Amniotic epithelial cell (primary cell): ENCODE measurements at regions not wholly inside any gene's neighbourhood (a gene's known extent, or its start where the extent isn't known, plus 50 kb on each side); places are given as distances from the start of the nearest gene placed in this dataset.

Experiments used
- DNase-seq: peaks from one replicate; pipeline ENCODE4 v3.0.0-alpha.2; 2010; ENCODE audit warnings: low read depth

- DNase-seq, result no peak
Measured at GRCh38 chr12:19710811-19711793, 271.8 kb downstream of the AEBP2 start.

GRCh38 chr12:19712041-19712440 lies 272.7 kb downstream of the AEBP2 start:
- peak; percentile 77 for DNase-seq

GRCh38 chr12:19718401-19718800 lies 279.1 kb downstream of the AEBP2 start:
- DNase-seq, result no peak

GRCh38 chr12:19719672-19720071 lies 280.4 kb downstream of the AEBP2 start:
- no peak for DNase-seq

GRCh38 chr12:19726122-19726521 lies 286.8 kb downstream of the AEBP2 start:
- no peak for DNase-seq

GRCh38 chr12:19726592-19726991 lies 287.3 kb downstream of the AEBP2 start:
- DNase-seq, result no peak

GRCh38 chr12:19737019-19737418 lies 297.7 kb downstream of the AEBP2 start:
- no peak for DNase-seq

GRCh38 chr12:19739195-19739776 lies 300.0 kb downstream of the AEBP2 start:
- DNase-seq, result peak; percentile 77

GRCh38 chr12:19740472-19741131 lies 301.3 kb downstream of the AEBP2 start:
- DNase-seq, result no peak

- peak; percentile 41 for DNase-seq
Measured at GRCh38 chr12:19741132-19741489, 301.8 kb downstream of the AEBP2 start.

GRCh38 chr12:19744705-19745218 lies 305.5 kb downstream of the AEBP2 start:
- peak; percentile 98 for DNase-seq

- no peak for DNase-seq
Measured at GRCh38 chr12:19746471-19746870, 307.2 kb downstream of the AEBP2 start.

- DNase-seq, result peak; percentile 56
Measured at GRCh38 chr12:19749906-19750574, 310.7 kb downstream of the AEBP2 start.

- peak; percentile 70 for DNase-seq
Measured at GRCh38 chr12:19751078-19751477, 311.8 kb downstream of the AEBP2 start.

GRCh38 chr12:19752712-19753111 lies 313.4 kb downstream of the AEBP2 start:
- DNase-seq, result peak; percentile 15

GRCh38 chr12:19755136-19755535 lies 315.8 kb downstream of the AEBP2 start:
- no peak for DNase-seq

GRCh38 chr12:19757317-19757877 lies 318.1 kb downstream of the AEBP2 start:
- peak; percentile 64 for DNase-seq

GRCh38 chr12:19759227-19759626 lies 319.9 kb downstream of the AEBP2 start:
- DNase-seq, result peak; percentile 77

- DNase-seq, result peak; percentile 20
Measured at GRCh38 chr12:19760611-19761010, 321.3 kb downstream of the AEBP2 start.

- no peak for DNase-seq
Measured at GRCh38 chr12:19761463-19761862, 322.2 kb downstream of the AEBP2 start.

- no peak for DNase-seq
Measured at GRCh38 chr12:19763488-19763887, 324.2 kb downstream of the AEBP2 start.

GRCh38 chr12:19764408-19764807 lies 325.1 kb downstream of the AEBP2 start:
- DNase-seq, result peak; percentile 49
